Neural progenitor cell (in vitro differentiated cells): ENCODE measurements at regions not wholly inside any gene's neighbourhood (a gene's known extent, or its start where the extent isn't known, plus 50 kb on each side); places are given as distances from the start of the nearest gene placed in this dataset.

Source experiments
- CTCF ChIP-seq: fragments of 200-600 bp; sonication (generic); IDR thresholded peaks from 2 replicates; pipeline ENCODE4 v1.5.1; 2017; ENCODE audit warnings: antibody characterized with exemption, mild to moderate bottlenecking
- EZH2 ChIP-seq: fragments of 200-600 bp; sonication (generic); IDR thresholded peaks from 2 replicates; pipeline ENCODE4 v1.6.1; 2017; ENCODE audit warnings: antibody characterized with exemption, mild to moderate bottlenecking, moderate library complexity
- EZH2phosphoT487 ChIP-seq: fragments of 200-600 bp; sonication (generic); IDR thresholded peaks from 2 replicates; pipeline ENCODE4 v1.6.1; 2017; ENCODE audit warnings: antibody characterized with exemption

- TF ChIP-seq CTCF (no peak), EZH2 (no peak), EZH2phosphoT487 (no peak)
Measured at GRCh38 chr2:228545041-228545747, 363.7 kb upstream of the SPHKAP start.
